ENCODE measurements at regions not wholly inside any gene's neighbourhood (a gene's known extent, or its start where the extent isn't known, plus 50 kb on each side); places are given as distances from the start of the nearest gene placed in this dataset.

DNA sequence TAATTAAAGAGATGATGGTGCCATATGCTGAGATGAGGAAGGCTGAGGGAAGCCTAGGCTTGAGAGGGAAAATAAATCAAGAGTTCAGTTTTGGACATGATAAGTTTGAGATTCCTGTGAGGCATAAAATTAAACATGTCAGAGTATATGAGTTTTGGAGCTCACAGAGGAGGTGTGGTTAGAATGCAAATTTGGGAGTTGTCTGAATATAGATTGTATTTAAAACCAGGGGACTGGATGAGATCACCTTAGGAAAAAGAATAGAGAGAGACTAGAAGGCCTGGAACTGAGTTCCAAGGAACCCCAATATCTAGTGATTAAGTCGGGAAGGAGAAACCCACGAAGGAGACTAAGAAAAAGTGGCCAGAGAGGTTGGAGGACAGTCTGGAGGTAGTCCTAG, 65.5 kb downstream of the FRMPD3 start:
- H3K79me2 ChIP-seq (ENCODE audit: insufficient read depth, low read length), result no peaks in the 10 kb centered on the region
- no peak overlapping the region for H3K27ac ChIP-seq (ENCODE audit: low read length)
- H3K4me1 ChIP-seq (ENCODE audit: insufficient read depth, low read length), result no peaks in the 10 kb centered on the region
- H3K9ac ChIP-seq (ENCODE audit: low read depth, low read length), result no peak overlapping the region
- no peaks in the 10 kb centered on the region for H3K27me3 ChIP-seq (ENCODE audit: insufficient read depth, low read length, poor library complexity)
- no peak overlapping the region for H3K4me3 ChIP-seq (ENCODE audit: low read depth in 1 of 2, low read length in 2 of 2)
- no peak overlapping the region for H2AFZ ChIP-seq (ENCODE audit: low read depth, low read length)
- no peaks in the 10 kb centered on the region for H4K20me1 ChIP-seq (ENCODE audit: insufficient read depth, low read length)
- H3K36me3 ChIP-seq (ENCODE audit: insufficient read depth, low read length), result no peaks in the 10 kb centered on the region
- DNase-seq (no peak), ATAC-seq (ENCODE audit: insufficient read depth, low read depth) (no peak)
- H3K9me3 ChIP-seq (ENCODE audit: insufficient read depth, low read length, severe bottlenecking), result no peaks in the 10 kb centered on the region
- no peak overlapping the region for H3K4me2 ChIP-seq (ENCODE audit: insufficient read depth, low read length)
- TF ChIP-seq, protein P1, sequence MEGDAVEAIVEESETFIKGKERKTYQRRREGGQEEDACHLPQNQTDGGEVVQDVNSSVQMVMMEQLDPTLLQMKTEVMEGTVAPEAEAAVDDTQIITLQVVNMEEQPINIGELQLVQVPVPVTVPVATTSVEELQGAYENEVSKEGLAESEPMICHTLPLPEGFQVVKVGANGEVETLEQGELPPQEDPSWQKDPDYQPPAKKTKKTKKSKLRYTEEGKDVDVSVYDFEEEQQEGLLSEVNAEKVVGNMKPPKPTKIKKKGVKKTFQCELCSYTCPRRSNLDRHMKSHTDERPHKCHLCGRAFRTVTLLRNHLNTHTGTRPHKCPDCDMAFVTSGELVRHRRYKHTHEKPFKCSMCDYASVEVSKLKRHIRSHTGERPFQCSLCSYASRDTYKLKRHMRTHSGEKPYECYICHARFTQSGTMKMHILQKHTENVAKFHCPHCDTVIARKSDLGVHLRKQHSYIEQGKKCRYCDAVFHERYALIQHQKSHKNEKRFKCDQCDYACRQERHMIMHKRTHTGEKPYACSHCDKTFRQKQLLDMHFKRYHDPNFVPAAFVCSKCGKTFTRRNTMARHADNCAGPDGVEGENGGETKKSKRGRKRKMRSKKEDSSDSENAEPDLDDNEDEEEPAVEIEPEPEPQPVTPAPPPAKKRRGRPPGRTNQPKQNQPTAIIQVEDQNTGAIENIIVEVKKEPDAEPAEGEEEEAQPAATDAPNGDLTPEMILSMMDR (IDR thresholded peaks at IDR 0.05; ENCODE audit: borderline replicate concordance, extremely low read depth, low read length, poor library complexity, severe bottlenecking), result no peak
- no peak for TF ChIP-seq EZH2 (IDR thresholded peaks at IDR 0.05; ENCODE audit: borderline replicate concordance, low read depth, low read length, severe bottlenecking)

DNA sequence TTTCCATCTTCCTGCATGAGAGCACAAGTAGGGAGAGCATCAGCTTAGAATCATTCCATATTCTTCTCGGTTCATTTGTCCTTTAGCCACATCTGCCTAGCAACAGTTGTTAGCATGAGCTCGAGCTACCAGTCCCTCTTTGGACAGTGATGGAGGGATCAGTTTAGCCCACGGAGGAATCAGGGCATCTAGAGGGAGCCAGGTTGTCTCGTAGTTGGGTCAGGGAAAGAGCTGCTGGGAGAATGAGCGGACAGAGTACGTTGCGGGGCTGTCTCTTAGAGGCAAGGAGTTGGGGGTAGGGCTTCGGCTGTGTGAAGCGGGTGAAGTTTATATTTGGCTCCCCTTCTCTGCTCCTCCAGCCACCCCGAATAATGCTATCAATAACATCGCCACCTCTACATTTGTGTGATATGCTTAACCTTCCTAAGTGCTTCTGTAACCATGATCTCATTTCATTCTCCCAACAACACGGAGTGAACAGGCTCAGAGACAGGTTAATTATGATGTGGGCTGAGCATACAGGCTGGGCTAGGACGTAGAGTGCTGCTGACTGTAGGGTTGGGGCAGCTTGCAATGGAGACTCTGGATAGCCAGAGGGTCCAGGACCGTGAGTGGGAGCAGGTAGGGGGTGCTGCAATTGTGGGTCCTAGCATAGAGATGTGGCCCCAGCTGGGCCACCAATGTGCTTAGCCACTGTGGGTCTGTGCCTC, 72.6 kb downstream of the FRMPD3 start:
- Histone ChIP-seq H3K4me1 (ENCODE audit: insufficient read depth, low read length) (no peaks in the 10 kb centered on the region), H3K4me2 (ENCODE audit: insufficient read depth, low read length) (no peak overlapping the region), H3K27ac (ENCODE audit: low read length) (no peak overlapping the region), H2AFZ (ENCODE audit: low read depth, low read length) (no peak overlapping the region), H3K36me3 (ENCODE audit: insufficient read depth, low read length) (no peaks in the 10 kb centered on the region), H3K79me2 (ENCODE audit: insufficient read depth, low read length) (no peaks in the 10 kb centered on the region), H3K9me3 (ENCODE audit: insufficient read depth, low read length, severe bottlenecking) (no peaks in the 10 kb centered on the region), H3K27me3 (ENCODE audit: insufficient read depth, low read length, poor library complexity) (no peaks in the 10 kb centered on the region), H3K9ac (ENCODE audit: low read depth, low read length) (no peak overlapping the region), H4K20me1 (ENCODE audit: insufficient read depth, low read length) (no peaks in the 10 kb centered on the region), H3K4me3 (ENCODE audit: low read depth in 1 of 2, low read length in 2 of 2) (no peak overlapping the region)
- DNase-seq, result no peak
- TF ChIP-seq EZH2 (IDR thresholded peaks at IDR 0.05; ENCODE audit: borderline replicate concordance, low read depth, low read length, severe bottlenecking), result no peak
- TF ChIP-seq, protein P1 (IDR thresholded peaks at IDR 0.05; ENCODE audit: borderline replicate concordance, extremely low read depth, low read length, poor library complexity, severe bottlenecking), result no peak
- no peak for ATAC-seq (ENCODE audit: insufficient read depth, low read depth)

DNA sequence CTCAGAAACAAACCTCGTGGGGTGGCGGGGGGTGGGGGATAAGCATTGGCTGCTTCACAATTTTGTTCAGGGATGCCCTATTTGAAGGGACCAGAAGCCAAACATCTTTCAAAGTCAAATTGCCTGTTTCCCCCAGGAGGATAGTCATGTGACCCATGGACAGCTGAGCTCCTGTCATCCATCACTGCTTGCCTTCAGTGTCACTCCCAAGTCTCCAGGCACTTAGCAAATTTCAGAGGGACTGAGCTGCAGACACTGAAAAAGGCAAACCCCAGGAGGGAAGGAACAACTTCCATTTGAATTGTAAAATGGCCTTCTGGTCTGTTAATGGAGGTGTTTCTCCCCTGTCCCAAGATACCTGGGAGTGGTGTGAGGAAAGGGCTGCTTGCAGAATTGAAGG, 73.4 kb downstream of the FRMPD3 start:
- H3K27ac ChIP-seq (ENCODE audit: low read length), result no peak overlapping the region
- no peak for ATAC-seq (ENCODE audit: insufficient read depth, low read depth)
- DNase-seq, result no peak
- H3K9ac ChIP-seq (ENCODE audit: low read depth, low read length), result no peak overlapping the region
- H4K20me1 ChIP-seq (ENCODE audit: insufficient read depth, low read length), result no peaks in the 10 kb centered on the region
- H3K36me3 ChIP-seq (ENCODE audit: insufficient read depth, low read length), result no peaks in the 10 kb centered on the region
- no peak overlapping the region for H2AFZ ChIP-seq (ENCODE audit: low read depth, low read length)
- no peaks in the 10 kb centered on the region for H3K27me3 ChIP-seq (ENCODE audit: insufficient read depth, low read length, poor library complexity)
- no peaks in the 10 kb centered on the region for H3K4me1 ChIP-seq (ENCODE audit: insufficient read depth, low read length)
- no peaks in the 10 kb centered on the region for H3K79me2 ChIP-seq (ENCODE audit: insufficient read depth, low read length)
- no peak for TF ChIP-seq EZH2 (IDR thresholded peaks at IDR 0.05; ENCODE audit: borderline replicate concordance, low read depth, low read length, severe bottlenecking)
- TF ChIP-seq, protein P1 (IDR thresholded peaks at IDR 0.05; ENCODE audit: borderline replicate concordance, extremely low read depth, low read length, poor library complexity, severe bottlenecking), result no peak
- no peak overlapping the region for H3K4me2 ChIP-seq (ENCODE audit: insufficient read depth, low read length)
- H3K9me3 ChIP-seq (ENCODE audit: insufficient read depth, low read length, severe bottlenecking), result no peaks in the 10 kb centered on the region
- H3K4me3 ChIP-seq (ENCODE audit: low read depth in 1 of 2, low read length in 2 of 2), result no peak overlapping the region
